COLO668 (cell line): ENCODE measurements at regions not wholly inside any gene's neighbourhood (a gene's known extent, or its start where the extent isn't known, plus 50 kb on each side); places are given as distances from the start of the nearest gene placed in this dataset.
"Not testable (repeated sequence)": the region's sequence is repeated elsewhere in the genome, so short reads cannot be mapped to it uniquely, and the experiment has no call there.

Experiments used
- DNase-seq: peaks from one replicate; lab custom pipeline; 2025; ENCODE audit not compliant: unreplicated experiment; lab: John Stamatoyannopoulos, UW

- no peak for DNase-seq
These were observed 220.8 kb upstream of the MON1B start for GRCh38 chr16:76970087-76970744.

GRCh38 chr16:76970745-76971099, 220.3 kb upstream of the MON1B start:
- no peak for DNase-seq

- no peak for DNase-seq
These were observed 214.9 kb upstream of the MON1B start for GRCh38 chr16:76976101-76976500.

- no peak for DNase-seq
These were observed 214.2 kb upstream of the MON1B start for GRCh38 chr16:76976756-76977155.

- DNase-seq: no peak
These were observed 206.8 kb upstream of the MON1B start for GRCh38 chr16:76984196-76984595.

GRCh38 chr16:76985392-76986045, 205.5 kb upstream of the MON1B start:
- no peak for DNase-seq

- no peak for DNase-seq
These were observed 202.5 kb upstream of the MON1B start for GRCh38 chr16:76988526-76988925.

GRCh38 chr16:77002644-77003043, 188.3 kb upstream of the MON1B start:
- DNase-seq: no peak

- DNase-seq: no peak
These were observed 181.5 kb upstream of the MON1B start for GRCh38 chr16:77009453-77009852.

GRCh38 chr16:77014441-77014840, 176.5 kb upstream of the MON1B start:
- no peak for DNase-seq

- DNase-seq: no peak
These were observed 160.4 kb upstream of the MON1B start for GRCh38 chr16:77030600-77030999.

GRCh38 chr16:77033516-77033915, 157.5 kb upstream of the MON1B start:
- no peak for DNase-seq

- DNase-seq: no peak
These were observed 155.6 kb upstream of the MON1B start for GRCh38 chr16:77035361-77035760.

GRCh38 chr16:77037696-77038347, 153.2 kb upstream of the MON1B start:
- DNase-seq: no peak

GRCh38 chr16:77041468-77041867, 149.5 kb upstream of the MON1B start:
- no peak for DNase-seq

- no peak for DNase-seq
These were observed 147.9 kb upstream of the MON1B start for GRCh38 chr16:77043076-77043475.

GRCh38 chr16:77046206-77046605, 144.8 kb upstream of the MON1B start:
- no peak for DNase-seq

GRCh38 chr16:77048085-77048484, 142.9 kb upstream of the MON1B start:
- DNase-seq: no peak

GRCh38 chr16:77049577-77049976, 141.4 kb upstream of the MON1B start:
- no peak for DNase-seq

- DNase-seq: not testable (repeated sequence)
These were observed 134.4 kb upstream of the MON1B start for GRCh38 chr16:77056597-77056996.

- no peak for DNase-seq
These were observed 133.7 kb upstream of the MON1B start for GRCh38 chr16:77057161-77057774.

- no peak for DNase-seq
These were observed 131.5 kb upstream of the MON1B start for GRCh38 chr16:77059446-77059845.
